H1 (cell line): ENCODE measurements at regions not wholly inside any gene's neighbourhood (a gene's known extent, or its start where the extent isn't known, plus 50 kb on each side); places are given as distances from the start of the nearest gene placed in this dataset.

Source experiments
- CTCF ChIA-PET: fragments of 300-600 bp; sonication (Branson Sonifier 250); formaldehyde crosslinking; loops from one replicate; lab custom pipeline; 2021; ENCODE audit not compliant: partially characterized antibody; lab: Charles Lee
- POLR2A ChIA-PET: fragments of 300-600 bp; sonication (Branson Sonifier 250); formaldehyde crosslinking; loops from one replicate; lab custom pipeline; 2021; ENCODE audit warnings: inconsistent platforms; ENCODE audit not compliant: partially characterized antibody; lab: Charles Lee
- DNase-seq, 2 experiments: peaks; one replicate each; pipeline versions ENCODE4 v3.0.0 to v3.0.0-alpha.2; 2010 to 2022; ENCODE audit warnings: low spot score in 2 of 2, low read depth in 1 of 2, mixed read lengths in 1 of 2
- FAIRE-seq: peaks from 2 replicates; lab custom pipeline; 2011; peaks lifted over from hg19 to GRCh38; lab: Jason Lieb, UNC
- H2AFZ ChIP-seq: 2 replicates; pipeline ENCODE4 v1.8.1; 2012; ENCODE audit warnings: low read length, inconsistent platforms
- H2AK5ac ChIP-seq: 2 replicates; pipeline ENCODE4 v1.6.1; 2013; ENCODE audit warnings: low read depth, low read length
- H2BK120ac ChIP-seq: replicated peaks from 2 replicates; pipeline ENCODE3; 2013; ENCODE audit warnings: low read depth, low read length, inconsistent platforms
- H2BK12ac ChIP-seq: 2 replicates; pipeline ENCODE4 v1.6.1; 2013; ENCODE audit warnings: low read depth, low read length
- H2BK15ac ChIP-seq: 2 replicates; pipeline ENCODE4 v1.6.1; 2013; ENCODE audit warnings: low read length
- H2BK20ac ChIP-seq: 2 replicates; pipeline ENCODE4 v1.6.1; 2013; ENCODE audit warnings: low read length
- H2BK5ac ChIP-seq: 2 replicates; pipeline ENCODE4 v1.6.1; 2013; ENCODE audit warnings: low read depth, low read length
- H3K14ac ChIP-seq: 2 replicates; pipeline ENCODE4 v1.6.1; 2013; ENCODE audit warnings: inconsistent platforms; ENCODE audit not compliant: insufficient read length
- H3K18ac ChIP-seq: 2 replicates; pipeline ENCODE4 v1.6.1; 2013; ENCODE audit warnings: low read length; ENCODE audit errors: extremely low read depth
- H3K23ac ChIP-seq: 2 replicates; pipeline ENCODE4 v1.6.1; 2013; ENCODE audit warnings: inconsistent platforms; ENCODE audit not compliant: insufficient read length
- H3K23me2 ChIP-seq: 2 replicates; pipeline ENCODE4 v1.6.1; 2013; ENCODE audit warnings: low read depth, low read length
- H3K27ac ChIP-seq: 2 replicates; pipeline ENCODE4 v1.6.1; 2011; ENCODE audit warnings: low read depth, low read length, inconsistent platforms
- H3K27me3 ChIP-seq, 4 experiments: replicated peaks in 1 of 4; 1 replicate in 1 of 4; 2 replicates in 3 of 4; pipeline versions ENCODE4 v1.6.1 to v1.8.1; 2011 to 2013; ENCODE audit warnings: low read length in 3 of 4, mild to moderate bottlenecking in 3 of 4, inconsistent platforms in 2 of 4, mixed read lengths in 2 of 4, moderate library complexity in 1 of 4; ENCODE audit not compliant: control insufficient read depth in 3 of 4, insufficient read depth in 3 of 4; ENCODE audit errors: extremely low read depth in 1 of 4
- H3K36me3 ChIP-seq, 4 experiments: 2 replicates each; pipeline versions ENCODE4 v1.6.1 to v1.8.1; 2011 to 2013; ENCODE audit warnings: mild to moderate bottlenecking in 4 of 4, low read length in 3 of 4, moderate library complexity in 2 of 4, control low read depth in 1 of 4, inconsistent platforms in 1 of 4; ENCODE audit not compliant: insufficient read depth in 4 of 4, control insufficient read depth in 2 of 4
- H3K4ac ChIP-seq: replicated peaks from 2 replicates; pipeline ENCODE3; 2013; ENCODE audit warnings: low read length, low read depth, mixed read lengths, inconsistent platforms; ENCODE audit not compliant: insufficient read length
- H3K4me1 ChIP-seq, 4 experiments: replicated peaks in 1 of 4; 1 replicate in 1 of 4; 2 replicates in 3 of 4; pipeline versions ENCODE4 v1.6.1 to v1.8.1; 2011 to 2013; ENCODE audit warnings: low read length in 3 of 4, inconsistent platforms in 2 of 4, mixed read lengths in 1 of 4; ENCODE audit not compliant: insufficient read depth in 4 of 4, control insufficient read depth in 3 of 4
- H3K4me2 ChIP-seq, 2 experiments: 2 replicates each; pipeline versions ENCODE4 v1.6.1 to v1.8.1; 2011 to 2013; ENCODE audit warnings: low read depth in 2 of 2, low read length in 2 of 2, control low read depth in 1 of 2, inconsistent platforms in 1 of 2, mild to moderate bottlenecking in 1 of 2; ENCODE audit not compliant: insufficient read depth in 1 of 2
- H3K4me3 ChIP-seq, 4 experiments: fragments of 200-600, 300-600 bp in 1 of 4; sonication (generic), shearing (Covaris generic), sonication (Bioruptor Twin) in 1 of 4; 2 replicates each; pipeline versions ENCODE4 v1.5.1 to v1.8.1; 2011 to 2016; ENCODE audit warnings: low read length in 4 of 4, low read depth in 3 of 4, control low read depth in 2 of 4, inconsistent platforms in 2 of 4, mild to moderate bottlenecking in 2 of 4, mixed read lengths in 1 of 4, moderate library complexity in 1 of 4; ENCODE audit not compliant: insufficient read depth in 2 of 4; ENCODE audit errors: extremely low read depth in 1 of 4
- H3K56ac ChIP-seq: replicated peaks from 2 replicates; pipeline ENCODE3; 2013; ENCODE audit warnings: low read depth, mild to moderate bottlenecking, mixed read lengths, low read length, inconsistent platforms; ENCODE audit not compliant: insufficient read length
- H3K79me1 ChIP-seq: 2 replicates; pipeline ENCODE4 v1.6.1; 2013; ENCODE audit warnings: low read depth, low read length, control low read depth
- H3K79me2 ChIP-seq, 2 experiments: 2 replicates each; pipeline versions ENCODE4 v1.6.1 to v1.8.1; 2012 to 2013; ENCODE audit warnings: low read length in 2 of 2, mild to moderate bottlenecking in 2 of 2, inconsistent platforms in 1 of 2; ENCODE audit not compliant: insufficient read depth in 2 of 2, control insufficient read depth in 1 of 2
- H3K9ac ChIP-seq, 4 experiments: replicated peaks in 1 of 4; 1 replicate in 1 of 4; 2 replicates in 3 of 4; pipeline versions ENCODE4 v1.6.1 to v1.8.1; 2011 to 2013; ENCODE audit warnings: low read depth in 3 of 4, low read length in 3 of 4, control low read depth in 2 of 4, mild to moderate bottlenecking in 2 of 4, moderate library complexity in 2 of 4, inconsistent platforms in 1 of 4; ENCODE audit errors: extremely low read depth in 1 of 4
- H3K9me3 ChIP-seq, 2 experiments: 2 replicates each; pipeline versions ENCODE4 v1.6.1 to v1.8.1; 2012 to 2013; ENCODE audit warnings: mild to moderate bottlenecking in 2 of 2, moderate library complexity in 2 of 2, control low read depth in 1 of 2, inconsistent platforms in 1 of 2, low read depth in 1 of 2, low read length in 1 of 2, mixed read lengths in 1 of 2; ENCODE audit not compliant: insufficient read depth in 2 of 2
- H4K20me1 ChIP-seq, 2 experiments: replicated peaks in 1 of 2; 2 replicates each; pipeline versions ENCODE3 to v1.8.1; 2011 to 2013; ENCODE audit warnings: inconsistent platforms in 2 of 2, low read length in 2 of 2, mild to moderate bottlenecking in 1 of 2; ENCODE audit not compliant: insufficient read depth in 2 of 2, control insufficient read depth in 1 of 2
- H4K5ac ChIP-seq: 2 replicates; pipeline ENCODE4 v1.6.1; 2013; ENCODE audit warnings: low read length, low read depth, mixed read lengths, inconsistent platforms; ENCODE audit not compliant: insufficient read length
- H4K8ac ChIP-seq: 2 replicates; pipeline ENCODE4 v1.8.0; 2013; ENCODE audit warnings: mild to moderate bottlenecking, moderate library complexity, low read length, inconsistent platforms; ENCODE audit not compliant: insufficient read depth; ENCODE audit errors: extremely low read depth
- H4K91ac ChIP-seq: replicated peaks from 2 replicates; pipeline ENCODE3; 2013; ENCODE audit warnings: low read length, mixed read lengths, inconsistent platforms; ENCODE audit not compliant: insufficient read length
- CBX5 ChIP-seq: fragments of 300-800, 300-1000 bp; sonication (generic); IDR thresholded peaks from 2 replicates; pipeline ENCODE4 v1.7.1; 2016; ENCODE audit warnings: antibody characterized with exemption, low read length, low read depth
- CHD1 ChIP-seq: IDR thresholded peaks from 2 replicates; pipeline ENCODE4 v1.6.1; 2012; ENCODE audit warnings: low read depth, low read length, improper control_type of control experiment
- FOSL1 ChIP-seq: IDR thresholded peaks from 2 replicates; pipeline ENCODE4 v1.6.1; 2011; ENCODE audit warnings: mild to moderate bottlenecking, low read depth, low read length, moderate library complexity; ENCODE audit not compliant: insufficient read depth
- NRF1 ChIP-seq: IDR thresholded peaks from 2 replicates; pipeline ENCODE4 v1.6.1; 2011; ENCODE audit warnings: mild to moderate bottlenecking, low read depth, low read length, improper control_type of control experiment
- POLR2A ChIP-seq, 2 experiments: IDR thresholded peaks; 1 replicate in 1 of 2; 2 replicates in 1 of 2; pipeline ENCODE4 v1.6.1; 2011; ENCODE audit warnings: low read depth in 2 of 2, low read length in 2 of 2, mild to moderate bottlenecking in 2 of 2; ENCODE audit errors: control extremely low read depth in 1 of 2
- SIRT6 ChIP-seq: IDR thresholded peaks from one replicate; pipeline ENCODE4 v1.7.1; 2012; ENCODE audit warnings: low read length, inconsistent platforms
- TEAD4 ChIP-seq: IDR thresholded peaks from 2 replicates; pipeline ENCODE4 v1.6.1; 2012; ENCODE audit warnings: low read depth, low read length, inconsistent platforms, mixed read lengths
- WGBS, 2 experiments: shearing (Covaris generic) in 1 of 2; methylation state at CpG; one replicate each; pipeline versions ENCODE4 v1.1.6 to v1.1.7; 2013 to 2015; ENCODE audit warnings: low lambda C conversion rate in 2 of 2, mixed read lengths in 2 of 2, inconsistent platforms in 1 of 2, low coverage in 1 of 2, missing lambda C conversion rate in 1 of 2; ENCODE audit not compliant: insufficient replicate concordance in 2 of 2, insufficient coverage in 1 of 2, insufficient read length in 1 of 2; ENCODE audit errors: extremely low coverage in 1 of 2, missing lambda C conversion rate in 1 of 2; 5-methylcytosine and 5-hydroxymethylcytosine counted together

DNA sequence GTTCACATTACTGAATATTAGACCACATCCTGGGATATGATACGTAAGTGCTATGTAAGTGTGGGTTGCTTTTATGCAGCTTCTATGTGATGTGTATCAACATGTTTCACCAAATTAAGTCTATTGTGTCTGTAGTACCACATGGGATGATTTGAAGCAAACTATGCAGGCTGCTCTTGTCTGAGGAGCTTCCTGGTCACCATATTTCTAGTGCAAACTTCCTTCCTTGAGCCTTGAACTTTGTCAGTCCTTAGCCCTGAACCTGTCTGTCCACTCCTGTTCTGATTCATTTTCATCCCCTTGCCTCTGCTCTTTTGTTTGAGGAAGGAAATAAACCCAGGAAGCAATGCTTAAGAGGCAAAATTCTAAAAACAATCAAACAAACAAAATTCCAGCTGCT is 117.5 kb upstream of the VANGL1 start:
- Histone ChIP-seq H2BK5ac (no peak overlapping the region), H3K9ac (no peak overlapping the region), H3K14ac (no peak overlapping the region), H3K23me2 (no peaks in the 10 kb centered on the region), H3K36me3 (no peaks in the 10 kb centered on the region), H3K27ac (no peak overlapping the region)
- WGBS, 2 experiments: 90% methylated on average over 1 of the region's 1 CpG; no CpG with 5 or more reads in 1 of the 2 experiments
- no peak for FAIRE-seq
- no peak for DNase-seq
- POLR2A ChIA-PET: no interaction called here
- TF ChIP-seq FOSL1: no peak
- TF ChIP-seq CBX5: no peak
- no peak for TF ChIP-seq TEAD4
- TF ChIP-seq CHD1: no peak
- TF ChIP-seq NRF1: no peak
- no peak for TF ChIP-seq SIRT6
- no peak for TF ChIP-seq POLR2A (IDR thresholded peaks at IDR 0.05; ENCODE audit: control extremely low read depth in 1 of 2, low read depth in 2 of 2, low read length in 2 of 2)
- TF ChIP-seq, all 59 proteins: peak for 0
- H3K56ac ChIP-seq: no peak overlapping the region
- H3K79me2 ChIP-seq: no peaks in the 10 kb centered on the region
- no peak overlapping the region for H3K18ac ChIP-seq
- H2AK5ac ChIP-seq: no peak overlapping the region
- H2BK15ac ChIP-seq: no peak overlapping the region
- no peak overlapping the region for H3K4ac ChIP-seq
- H3K9me3 ChIP-seq: no peaks in the 10 kb centered on the region
- H2BK12ac ChIP-seq: no peak overlapping the region
- H3K4me2 ChIP-seq: no peak overlapping the region
- H3K23ac ChIP-seq: no peak overlapping the region
- no peak overlapping the region for H4K8ac ChIP-seq
- CTCF ChIA-PET: interaction anchor here (0.8 to 2.9 kb wide), 5 partner anchors 11 to 383 kb away, joined by 3 to 13 read pairs (median 3); no protein-coding TSS in a partner anchor
- H3K79me1 ChIP-seq: no peaks in the 10 kb centered on the region
- no peaks in the 10 kb centered on the region; a peak in 1 of 7 replicates for H3K27me3 ChIP-seq
- H3K4me1 ChIP-seq: peaks cover 0 to 2% (median 0%) of the 10 kb centered on the region in 4 experiments; a peak in 1 of 7 replicates
- H4K5ac ChIP-seq: no peak overlapping the region
- H3K4me3 ChIP-seq: no peak overlapping the region
- H2AFZ ChIP-seq: no peak overlapping the region
- no peak overlapping the region for H2BK20ac ChIP-seq
- no peaks in the 10 kb centered on the region for H4K20me1 ChIP-seq
- no peak overlapping the region for H2BK120ac ChIP-seq
- no peak overlapping the region for H4K91ac ChIP-seq
